Body of pancreas (tissue), 4 donors: ENCODE measurements at regions not wholly inside any gene's neighbourhood (a gene's known extent, or its start where the extent isn't known, plus 50 kb on each side); places are given as distances from the start of the nearest gene placed in this dataset.

ENCODE experiments used
- ATAC-seq: fragments of 150-250 bp; one replicate; pipeline ENCODE4 v1.9.1; 2016
- DNase-seq, 4 donors: peaks; one replicate each; pipeline ENCODE4 v3.0.0-alpha.2; 2019
- H3K27ac ChIP-seq, 4 donors: fragments of 200-600 bp; sonication (generic); 1 replicate in 3 of 4; 2 replicates in 1 of 4; pipeline versions ENCODE4 v1.5.1 to v1.6.1; 2016 to 2019; ENCODE audit warnings: mild to moderate bottlenecking in 1 of 4, mixed read lengths in 1 of 4, moderate library complexity in 1 of 4
- H3K27me3 ChIP-seq, 2 donors: fragments of 200-600 bp; sonication (generic); one replicate each; pipeline ENCODE4 v1.6.0; 2016; ENCODE audit warnings: mild to moderate bottlenecking in 1 of 2
- H3K36me3 ChIP-seq, 2 donors: fragments of 200-600 bp; sonication (generic); replicated peaks in 1 of 2; 2 replicates each; pipeline ENCODE4 v1.5.1; 2016; ENCODE audit warnings: low read depth in 2 of 2; ENCODE audit not compliant: insufficient read depth in 1 of 2
- H3K4me1 ChIP-seq: fragments of 200-600 bp; sonication (generic); one replicate; pipeline ENCODE4 v1.6.0; 2016
- H3K4me3 ChIP-seq, 2 donors: fragments of 200-600 bp; sonication (generic); 1 replicate in 1 of 2; 2 replicates in 1 of 2; pipeline ENCODE4 v1.5.1; 2016 to 2019
- H3K9me3 ChIP-seq, 3 donors: fragments of 200-600 bp; sonication (generic); 1 replicate in 2 of 3; 2 replicates in 1 of 3; pipeline ENCODE4 v1.5.1; 2016
- POLR2A ChIP-seq, 3 donors: fragments of 450-650 bp; IDR thresholded peaks; one replicate each; pipeline ENCODE4 v1.6.1; 2016; ENCODE audit warnings: antibody characterized with exemption in 3 of 3, mild to moderate bottlenecking in 2 of 3
- WGBS, 2 donors: methylation state at CpG; one replicate each; pipeline ENCODE4 v1.1.5; 2017; 5-methylcytosine and 5-hydroxymethylcytosine counted together
- intact Hi-C: fragments of 100-400 bp; cut with DNase I; formaldehyde crosslinking; loops from one replicate; pipeline ENCODE4 v1.15.1; 2023
- TF ChIP-seq, protein P1 (sequence below), 7 experiments: fragments of 450-650 bp in 4 of 7; fragments of 200-600 bp in 3 of 7; sonication (generic) in 3 of 7; IDR thresholded peaks; one replicate each; pipeline ENCODE4 v1.5.1; 2016 to 2019; ENCODE audit warnings: antibody characterized with exemption in 7 of 7

- intact Hi-C loops, result no loop called here
- no peak overlapping the region for H3K27ac ChIP-seq
- H3K4me1 ChIP-seq, result no peaks in the 10 kb centered on the region
- no peak overlapping the region for H3K4me3 ChIP-seq
- no peaks in the 10 kb centered on the region for H3K9me3 ChIP-seq
- H3K36me3 ChIP-seq, result no peaks in the 10 kb centered on the region
- no peak for ATAC-seq
- no peak for DNase-seq
- WGBS, 2 donors, result 41 to 46% methylated on average over 3 of the region's 3 CpGs
- no peaks in the 10 kb centered on the region for H3K27me3 ChIP-seq
- TF ChIP-seq POLR2A (IDR thresholded peaks at IDR 0.05), result no peak
- TF ChIP-seq, protein P1, sequence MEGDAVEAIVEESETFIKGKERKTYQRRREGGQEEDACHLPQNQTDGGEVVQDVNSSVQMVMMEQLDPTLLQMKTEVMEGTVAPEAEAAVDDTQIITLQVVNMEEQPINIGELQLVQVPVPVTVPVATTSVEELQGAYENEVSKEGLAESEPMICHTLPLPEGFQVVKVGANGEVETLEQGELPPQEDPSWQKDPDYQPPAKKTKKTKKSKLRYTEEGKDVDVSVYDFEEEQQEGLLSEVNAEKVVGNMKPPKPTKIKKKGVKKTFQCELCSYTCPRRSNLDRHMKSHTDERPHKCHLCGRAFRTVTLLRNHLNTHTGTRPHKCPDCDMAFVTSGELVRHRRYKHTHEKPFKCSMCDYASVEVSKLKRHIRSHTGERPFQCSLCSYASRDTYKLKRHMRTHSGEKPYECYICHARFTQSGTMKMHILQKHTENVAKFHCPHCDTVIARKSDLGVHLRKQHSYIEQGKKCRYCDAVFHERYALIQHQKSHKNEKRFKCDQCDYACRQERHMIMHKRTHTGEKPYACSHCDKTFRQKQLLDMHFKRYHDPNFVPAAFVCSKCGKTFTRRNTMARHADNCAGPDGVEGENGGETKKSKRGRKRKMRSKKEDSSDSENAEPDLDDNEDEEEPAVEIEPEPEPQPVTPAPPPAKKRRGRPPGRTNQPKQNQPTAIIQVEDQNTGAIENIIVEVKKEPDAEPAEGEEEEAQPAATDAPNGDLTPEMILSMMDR (IDR thresholded peaks at IDR 0.05), result no peak
Measured at GRCh38 chr6:88455317-88455716, 289.2 kb upstream of the CNR1 start.

DNA sequence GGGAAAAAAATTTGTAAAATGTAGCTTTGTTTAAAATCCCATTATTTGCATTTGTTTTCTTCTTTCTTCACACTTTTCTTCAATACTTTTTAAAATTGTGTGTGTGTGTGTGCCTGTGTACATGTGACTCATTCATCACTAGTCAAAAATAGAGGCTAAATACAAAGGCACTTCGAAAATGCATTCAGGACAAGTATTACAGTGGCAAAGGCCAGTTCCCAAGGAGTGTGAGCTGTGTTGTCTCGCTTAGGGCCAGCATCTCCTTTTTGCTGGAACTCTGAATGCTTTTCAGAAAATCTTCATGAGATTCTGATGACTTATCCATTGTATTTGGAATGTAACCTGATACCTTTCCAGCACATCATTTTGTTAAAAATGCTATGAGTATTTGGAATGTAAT, 288.5 kb upstream of the CNR1 start:
- WGBS, 2 donors, result 30 to 47% methylated on average over 2 of the region's 2 CpGs
- Histone ChIP-seq H3K4me1 (no peaks in the 10 kb centered on the region), H3K27ac (no peak overlapping the region), H3K36me3 (no peaks in the 10 kb centered on the region), H3K4me3 (no peak overlapping the region), H3K27me3 (no peaks in the 10 kb centered on the region), H3K9me3 (no peaks in the 10 kb centered on the region)
- no peak for DNase-seq
- no peak for TF ChIP-seq POLR2A (IDR thresholded peaks at IDR 0.05)
- TF ChIP-seq, protein P1 (IDR thresholded peaks at IDR 0.05), result no peak
- ATAC-seq, result no peak
- intact Hi-C loops, result no loop called here

DNA sequence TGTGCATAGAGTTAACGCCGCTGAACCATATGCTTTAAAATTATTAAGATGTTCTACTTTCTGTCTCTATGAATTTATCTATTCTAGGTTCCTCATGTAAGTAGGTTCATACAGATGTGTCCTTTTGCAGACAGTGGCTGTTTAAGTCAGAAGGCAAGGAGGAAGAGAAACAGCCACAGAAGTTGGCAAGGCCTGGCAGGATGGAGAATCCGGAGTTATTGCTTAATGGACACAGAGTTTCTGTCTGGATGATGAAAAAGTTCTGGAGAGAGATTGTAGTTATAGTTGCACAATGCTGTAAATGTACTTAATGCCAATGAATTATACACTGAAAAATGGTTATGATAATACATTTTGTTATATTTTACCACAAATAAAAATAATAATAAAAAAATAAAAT, 283.6 kb upstream of the CNR1 start:
- DNase-seq, result peak in 1 of 4 donors; percentile 22
- no peak overlapping the region for H3K4me3 ChIP-seq
- no peaks in the 10 kb centered on the region for H3K27me3 ChIP-seq
- no peak for ATAC-seq
- no peaks in the 10 kb centered on the region for H3K4me1 ChIP-seq
- WGBS, 2 donors, result 70 to 75% methylated on average over 3 of the region's 3 CpGs
- H3K9me3 ChIP-seq, result no peaks in the 10 kb centered on the region
- intact Hi-C loops, result no loop called here
- H3K36me3 ChIP-seq, result no peaks in the 10 kb centered on the region
- TF ChIP-seq, protein P1 (IDR thresholded peaks at IDR 0.05), result no peak
- TF ChIP-seq POLR2A (IDR thresholded peaks at IDR 0.05), result no peak
- H3K27ac ChIP-seq, result no peak overlapping the region

DNA sequence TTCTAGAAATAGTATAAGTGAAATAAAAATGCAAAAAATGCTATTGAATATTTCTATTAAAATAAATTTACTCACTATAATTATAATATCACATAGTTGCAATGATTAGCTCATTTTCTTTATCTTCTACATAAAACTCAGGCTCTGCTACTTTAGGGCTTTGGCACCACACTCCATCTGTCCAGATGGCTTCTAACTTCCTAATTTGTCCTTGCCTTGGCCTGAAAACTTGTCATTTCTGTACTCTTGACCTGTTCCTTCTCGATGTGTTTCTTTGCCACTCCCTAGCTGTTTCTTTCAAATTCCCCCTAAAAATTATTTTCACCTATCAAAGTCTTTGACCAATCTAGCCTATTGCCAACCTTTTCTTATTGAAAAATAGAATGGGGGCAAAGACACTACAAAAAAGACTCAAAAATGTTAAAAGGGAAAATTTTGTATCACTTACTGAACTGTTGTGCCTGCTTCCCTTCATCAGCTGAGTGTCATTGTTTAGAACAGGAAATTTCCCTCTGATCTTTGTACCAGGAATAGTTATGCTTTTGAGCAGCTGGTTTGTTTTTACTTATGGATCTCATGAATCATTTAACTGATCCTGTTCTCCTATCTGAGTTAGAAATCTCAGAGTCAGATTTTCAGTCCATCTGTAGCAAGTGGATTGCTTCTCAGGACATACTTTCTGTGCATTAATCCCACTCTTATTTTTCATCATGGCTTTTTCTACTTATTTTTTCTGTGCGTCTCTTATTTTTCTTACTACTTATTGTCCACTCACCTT, 279.2 kb upstream of the CNR1 start:
- intact Hi-C loops, result no loop called here
- H3K4me1 ChIP-seq, result no peaks in the 10 kb centered on the region
- TF ChIP-seq, protein P1 (IDR thresholded peaks at IDR 0.05), result no peak
- TF ChIP-seq POLR2A (IDR thresholded peaks at IDR 0.05), result no peak
- no peak for DNase-seq
- H3K36me3 ChIP-seq, result no peaks in the 10 kb centered on the region
- H3K9me3 ChIP-seq, result no peaks in the 10 kb centered on the region
- no peak for ATAC-seq
- H3K27me3 ChIP-seq, result no peaks in the 10 kb centered on the region
- H3K27ac ChIP-seq, result no peak overlapping the region
- 50 to 64% methylated on average over 2 of the region's 2 CpGs for WGBS, 2 donors
- no peak overlapping the region for H3K4me3 ChIP-seq

DNA sequence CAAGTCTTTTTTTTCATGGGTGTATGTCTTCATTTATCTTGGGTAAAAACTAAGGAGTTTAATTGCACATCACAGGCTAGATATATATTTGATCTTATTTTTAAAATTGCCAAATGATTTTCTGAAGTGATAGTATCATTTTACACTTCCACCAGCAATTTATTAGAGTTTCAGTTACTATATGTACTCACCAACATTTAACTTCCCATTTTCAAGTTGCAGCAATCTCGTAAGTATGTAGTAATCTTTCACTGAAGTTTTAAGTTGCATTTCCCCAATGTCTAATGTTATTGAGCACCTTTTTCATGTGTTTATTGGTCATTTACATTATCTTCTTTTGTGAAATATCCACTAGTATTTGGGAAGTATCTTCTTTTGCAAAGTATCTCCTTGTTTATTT, 277.4 kb upstream of the CNR1 start:
- intact Hi-C loops, result no loop called here
- 46 to 61% methylated on average over 1 of the region's 1 CpG for WGBS, 2 donors
- H3K27ac ChIP-seq, result no peak overlapping the region
- DNase-seq, result no peak
- no peak for TF ChIP-seq POLR2A (IDR thresholded peaks at IDR 0.05)
- TF ChIP-seq, protein P1 (IDR thresholded peaks at IDR 0.05), result no peak
- no peaks in the 10 kb centered on the region for H3K27me3 ChIP-seq
- H3K4me1 ChIP-seq, result no peaks in the 10 kb centered on the region
- ATAC-seq, result no peak
- no peaks in the 10 kb centered on the region for H3K36me3 ChIP-seq
- no peak overlapping the region for H3K4me3 ChIP-seq
- H3K9me3 ChIP-seq, result no peaks in the 10 kb centered on the region
